ENCODE measurements at regions not wholly inside any gene's neighbourhood (a gene's known extent, or its start where the extent isn't known, plus 50 kb on each side); places are given as distances from the start of the nearest gene placed in this dataset.

- no peak overlapping the region for H2AFZ ChIP-seq (ENCODE audit: low read depth, low read length)
Measured at GRCh38 chr12:114302606-114303315, 103.2 kb downstream of the TBX5 start.

GRCh38 chr12:114302117-114302516 is 103.8 kb downstream of the TBX5 start:
- H3K9me2 ChIP-seq (ENCODE audit: insufficient read depth, low read length): no peaks in the 10 kb centered on the region
- no peak overlapping the region for H2AFZ ChIP-seq (ENCODE audit: low read depth, low read length)
- H3K79me2 ChIP-seq (replicated peaks; ENCODE audit: insufficient read depth, low read length): no peaks in the 10 kb centered on the region
- H3K27ac ChIP-seq (ENCODE audit: low read length): no peak overlapping the region
- no peaks in the 10 kb centered on the region for H3K27me3 ChIP-seq (ENCODE audit: insufficient read depth, low read depth, low read length)
- no peaks in the 10 kb centered on the region for H3K36me3 ChIP-seq (ENCODE audit: insufficient read depth, low read length)
- no peak overlapping the region for H3K4me3 ChIP-seq (ENCODE audit: low read length)
- H3K9me3 ChIP-seq (ENCODE audit: low read length): no peaks in the 10 kb centered on the region
- H3F3A ChIP-seq (ENCODE audit: insufficient read depth, low read length, poor library complexity, severe bottlenecking): no peaks in the 10 kb centered on the region
- H3K9ac ChIP-seq (ENCODE audit: low read length): no peak overlapping the region
- H3K4me2 ChIP-seq (ENCODE audit: low read length): no peak overlapping the region
- no peaks in the 10 kb centered on the region for H4K20me1 ChIP-seq (ENCODE audit: insufficient read depth)
- TF ChIP-seq CTCF (IDR thresholded peaks at IDR 0.05; ENCODE audit: poor library complexity, severe bottlenecking) (no peak), EZH2 (IDR thresholded peaks at IDR 0.05; ENCODE audit: borderline replicate concordance, insufficient read depth, low read length, poor library complexity, severe bottlenecking) (no peak), REST (IDR thresholded peaks at IDR 0.05; ENCODE audit: borderline replicate concordance) (no peak), EP300 (conservative IDR thresholded peaks at IDR 0.05; ENCODE audit: poor library complexity, severe bottlenecking) (no peak), POLR2AphosphoS5 (IDR thresholded peaks at IDR 0.05) (no peak)

More at GRCh38 chr12:114302606-114303315, 103.2 kb downstream of the TBX5 start:
- Histone ChIP-seq H3K27ac (ENCODE audit: low read length) (no peak overlapping the region), H3K4me2 (ENCODE audit: low read length) (no peak overlapping the region), H3K27me3 (ENCODE audit: insufficient read depth, low read depth, low read length) (no peaks in the 10 kb centered on the region), H4K20me1 (ENCODE audit: insufficient read depth) (no peaks in the 10 kb centered on the region), H3K4me3 (ENCODE audit: low read length) (no peak overlapping the region), H3K9me2 (ENCODE audit: insufficient read depth, low read length) (no peaks in the 10 kb centered on the region), H3K79me2 (replicated peaks; ENCODE audit: insufficient read depth, low read length) (no peaks in the 10 kb centered on the region), H3K36me3 (ENCODE audit: insufficient read depth, low read length) (no peaks in the 10 kb centered on the region), H3K9ac (ENCODE audit: low read length) (no peak overlapping the region), H3F3A (ENCODE audit: insufficient read depth, low read length, poor library complexity, severe bottlenecking) (no peaks in the 10 kb centered on the region), H3K9me3 (ENCODE audit: low read length) (no peaks in the 10 kb centered on the region)
- no peak for TF ChIP-seq EZH2 (IDR thresholded peaks at IDR 0.05; ENCODE audit: borderline replicate concordance, insufficient read depth, low read length, poor library complexity, severe bottlenecking)
- TF ChIP-seq RAD21 (conservative IDR thresholded peaks at IDR 0.05): no peak
- TF ChIP-seq EP300 (conservative IDR thresholded peaks at IDR 0.05; ENCODE audit: poor library complexity, severe bottlenecking): no peak
- TF ChIP-seq REST (IDR thresholded peaks at IDR 0.05; ENCODE audit: borderline replicate concordance): no peak
- TF ChIP-seq CTCF (IDR thresholded peaks at IDR 0.05; ENCODE audit: poor library complexity, severe bottlenecking): no peak
- no peak for TF ChIP-seq POLR2AphosphoS5 (IDR thresholded peaks at IDR 0.05)
- TF ChIP-seq TAF1 (IDR thresholded peaks at IDR 0.05; ENCODE audit: low read depth): no peak
- no peak for TF ChIP-seq MXI1 (conservative IDR thresholded peaks at IDR 0.05; ENCODE audit: poor library complexity, severe bottlenecking)
- TF ChIP-seq SMC3 (conservative IDR thresholded peaks at IDR 0.05; ENCODE audit: poor library complexity): no peak

Measured in neural cell (in vitro differentiated cells).